ENCODE measurements at regions not wholly inside any gene's neighbourhood (a gene's known extent, or its start where the extent isn't known, plus 50 kb on each side); places are given as distances from the start of the nearest gene placed in this dataset.

DNA sequence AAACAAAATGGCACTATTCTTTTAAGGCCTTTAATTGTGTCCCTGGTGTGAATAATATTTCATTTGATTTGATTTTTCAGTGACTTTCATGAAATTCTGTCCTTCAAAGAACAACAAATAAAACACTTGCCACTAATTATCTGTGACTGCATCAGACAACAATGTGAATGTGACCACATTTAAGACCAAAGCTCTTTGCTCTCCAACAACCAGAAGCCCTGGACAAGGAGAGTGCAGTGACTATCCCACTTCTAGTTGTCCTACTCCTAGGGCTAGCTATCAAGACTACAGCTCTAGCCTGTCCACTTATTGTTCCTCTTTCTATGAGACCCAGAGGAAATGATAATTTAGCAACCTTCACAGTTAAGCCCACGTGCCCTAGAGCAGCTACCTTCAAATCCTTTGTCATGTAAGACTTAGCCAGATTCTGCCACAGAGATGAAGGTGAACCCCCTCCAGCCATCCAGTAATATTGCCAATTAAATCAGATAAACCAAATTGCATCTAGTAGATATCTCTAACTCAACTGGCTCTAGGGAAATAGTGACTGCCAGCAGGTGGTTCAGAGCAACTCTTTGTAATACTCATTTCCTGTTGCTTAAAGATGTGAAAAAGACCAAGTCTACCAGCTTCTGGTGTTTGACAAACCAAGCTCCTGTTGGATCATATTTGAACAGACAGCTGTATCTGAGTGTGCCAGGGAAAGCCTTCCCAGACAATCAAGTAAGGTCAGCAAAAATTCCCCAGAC is 142.6 kb upstream of the BLID start:
- Histone ChIP-seq H3K36me3 (ENCODE audit: control insufficient read depth, insufficient read depth, low read length) (no peaks in the 10 kb centered on the region), H3K4me1 (ENCODE audit: control insufficient read depth, insufficient read depth, low read length) (peaks cover 5% of the 10 kb centered on the region), H3K4me3 (ENCODE audit: low read depth, low read length) (no peak overlapping the region), H3K9ac (ENCODE audit: low read depth, low read length) (no peak overlapping the region), H3K27me3 (ENCODE audit: control insufficient read depth, insufficient read depth, low read length) (peaks cover 21% of the 10 kb centered on the region), H3K9me3 (ENCODE audit: control insufficient read depth, insufficient read depth, low read length) (no peaks in the 10 kb centered on the region)

DNA sequence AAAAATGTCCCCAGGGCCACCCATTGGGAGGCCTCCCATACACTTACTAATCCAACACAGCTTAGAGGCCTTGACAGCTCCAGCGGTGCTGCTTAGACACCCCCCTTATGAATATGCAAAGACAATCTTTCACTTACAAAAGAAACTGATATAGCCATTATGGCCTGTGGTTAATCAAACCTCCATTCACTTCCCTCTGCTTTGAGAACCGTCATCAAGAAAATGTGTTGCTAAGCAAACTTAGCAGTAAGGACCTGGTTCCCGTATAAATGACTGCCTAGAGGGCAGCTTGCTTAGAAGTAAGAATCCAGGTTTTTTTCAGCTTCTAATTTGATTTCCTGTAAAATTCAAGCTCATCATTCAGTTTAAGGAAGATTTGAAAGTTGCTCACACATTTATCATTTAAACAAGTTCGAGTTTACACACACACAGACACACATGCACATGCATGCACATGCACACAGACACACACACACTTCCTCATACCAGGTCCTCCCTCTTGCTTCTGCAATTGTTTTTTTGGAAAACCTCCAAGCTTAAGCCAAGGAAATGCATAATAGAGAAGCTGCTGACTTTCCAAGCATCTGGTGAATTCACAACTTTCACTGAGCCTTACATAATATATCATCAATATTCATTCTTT is 137.7 kb upstream of the BLID start:
- Histone ChIP-seq H3K4me3 (ENCODE audit: low read depth, low read length) (no peak overlapping the region), H3K9me3 (ENCODE audit: control insufficient read depth, insufficient read depth, low read length) (no peaks in the 10 kb centered on the region), H3K9ac (ENCODE audit: low read depth, low read length) (no peak overlapping the region), H3K27me3 (ENCODE audit: control insufficient read depth, insufficient read depth, low read length) (peaks cover 59% of the 10 kb centered on the region), H3K4me1 (ENCODE audit: control insufficient read depth, insufficient read depth, low read length) (peaks cover 7% of the 10 kb centered on the region), H3K36me3 (ENCODE audit: control insufficient read depth, insufficient read depth, low read length) (no peaks in the 10 kb centered on the region)

DNA sequence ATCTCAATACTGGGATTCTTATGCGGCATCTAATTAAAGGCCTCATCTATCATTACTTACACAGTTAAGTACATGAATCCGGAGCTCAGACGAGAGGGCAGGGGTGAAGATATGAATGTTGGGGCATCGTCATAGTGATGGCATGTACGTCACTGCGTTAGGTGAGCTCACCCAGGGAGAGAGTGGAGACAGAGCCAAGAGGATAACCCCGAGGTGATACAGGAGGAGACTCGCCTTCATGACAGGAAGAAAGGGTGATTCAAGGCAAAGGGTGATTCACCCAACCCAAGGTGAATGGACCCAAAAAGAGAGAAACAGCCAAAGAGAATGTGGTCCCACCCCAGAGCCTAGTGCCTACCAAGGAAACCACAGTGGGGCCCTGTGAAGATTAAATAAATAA is 132.9 kb upstream of the BLID start:
- Histone ChIP-seq H3K4me3 (ENCODE audit: low read depth, low read length) (no peak overlapping the region), H3K4me1 (ENCODE audit: control insufficient read depth, insufficient read depth, low read length) (peaks cover 5% of the 10 kb centered on the region), H3K36me3 (ENCODE audit: control insufficient read depth, insufficient read depth, low read length) (no peaks in the 10 kb centered on the region), H3K9me3 (ENCODE audit: control insufficient read depth, insufficient read depth, low read length) (no peaks in the 10 kb centered on the region), H3K9ac (ENCODE audit: low read depth, low read length) (no peak overlapping the region), H3K27me3 (ENCODE audit: control insufficient read depth, insufficient read depth, low read length) (peaks cover 40% of the 10 kb centered on the region)

DNA sequence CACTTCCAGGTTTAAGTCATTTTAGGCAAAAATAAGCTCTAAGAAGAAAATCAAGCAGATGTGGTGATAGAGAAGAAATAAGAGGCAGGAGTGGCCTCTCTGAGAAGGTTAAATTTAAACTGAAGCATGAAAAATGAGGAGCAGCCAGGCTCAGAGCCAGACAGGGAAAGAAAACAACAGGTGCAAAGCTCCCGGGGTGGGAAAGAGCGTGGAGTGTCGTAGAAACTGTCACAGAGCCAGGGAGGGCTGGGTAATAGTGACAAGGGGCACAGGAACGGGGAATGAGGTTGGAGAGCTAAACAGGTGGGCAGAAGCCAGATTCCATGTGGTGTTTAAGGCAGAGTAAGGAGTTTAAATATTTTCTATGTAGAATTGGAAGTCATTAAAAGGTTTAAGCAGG is 132.1 kb upstream of the BLID start:
- Histone ChIP-seq H3K36me3 (ENCODE audit: control insufficient read depth, insufficient read depth, low read length) (no peaks in the 10 kb centered on the region), H3K4me3 (ENCODE audit: low read depth, low read length) (no peak overlapping the region), H3K27me3 (ENCODE audit: control insufficient read depth, insufficient read depth, low read length) (peaks cover 35% of the 10 kb centered on the region), H3K9me3 (ENCODE audit: control insufficient read depth, insufficient read depth, low read length) (no peaks in the 10 kb centered on the region), H3K9ac (ENCODE audit: low read depth, low read length) (no peak overlapping the region), H3K4me1 (ENCODE audit: control insufficient read depth, insufficient read depth, low read length) (no peaks in the 10 kb centered on the region)

DNA sequence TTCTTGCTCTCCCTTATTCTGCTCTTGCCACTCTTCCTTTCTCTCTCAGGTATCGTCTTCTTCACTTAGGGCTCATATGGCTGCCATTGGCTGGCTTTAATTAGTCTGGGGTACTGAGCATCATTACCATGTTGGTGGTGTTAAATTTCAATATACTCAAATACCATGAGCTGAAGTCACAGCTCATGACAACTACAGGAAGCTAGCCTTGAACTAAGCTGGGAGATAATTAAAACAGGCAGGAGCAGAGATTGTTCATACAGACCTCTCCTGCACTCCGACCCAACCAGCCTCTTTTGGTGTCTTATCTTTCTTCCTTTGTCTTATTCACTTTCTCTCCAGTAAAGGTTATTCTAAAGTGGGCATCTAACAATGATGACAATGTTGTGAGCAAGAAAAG is 130.9 kb upstream of the BLID start:
- peaks cover 23% of the 10 kb centered on the region for H3K27me3 ChIP-seq (ENCODE audit: control insufficient read depth, insufficient read depth, low read length)
- no peaks in the 10 kb centered on the region for H3K36me3 ChIP-seq (ENCODE audit: control insufficient read depth, insufficient read depth, low read length)

DNA sequence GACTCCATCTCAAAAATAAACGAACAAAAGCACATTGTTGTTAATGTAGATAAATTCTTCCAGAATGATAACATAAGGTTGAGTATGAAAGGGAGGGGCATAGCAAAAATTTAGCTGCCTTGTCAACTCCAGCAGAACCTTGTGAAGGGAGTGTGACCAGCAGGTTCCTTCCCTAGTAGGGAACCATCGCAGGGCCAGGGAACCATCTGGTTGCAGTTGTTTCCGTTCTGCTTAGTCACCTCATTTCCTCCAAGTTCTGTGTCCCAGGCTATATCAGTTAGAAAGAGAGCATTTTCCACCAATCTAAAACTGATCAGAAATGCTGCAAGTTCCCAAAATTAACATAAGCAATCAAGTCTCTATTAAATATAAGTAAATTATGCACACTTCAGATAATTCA is 126.7 kb upstream of the BLID start:
- Histone ChIP-seq H3K4me1 (ENCODE audit: control insufficient read depth, insufficient read depth, low read length) (no peaks in the 10 kb centered on the region), H3K36me3 (ENCODE audit: control insufficient read depth, insufficient read depth, low read length) (no peaks in the 10 kb centered on the region), H3K27me3 (ENCODE audit: control insufficient read depth, insufficient read depth, low read length) (no peaks in the 10 kb centered on the region), H3K9ac (ENCODE audit: low read depth, low read length) (no peak overlapping the region), H3K4me3 (ENCODE audit: low read depth, low read length) (no peak overlapping the region), H3K9me3 (ENCODE audit: control insufficient read depth, insufficient read depth, low read length) (no peaks in the 10 kb centered on the region)

More for the DNA sequence above, 130.9 kb upstream of the BLID start:
- Histone ChIP-seq H3K9ac (ENCODE audit: low read depth, low read length) (no peak overlapping the region), H3K4me3 (ENCODE audit: low read depth, low read length) (no peak overlapping the region), H3K4me1 (ENCODE audit: control insufficient read depth, insufficient read depth, low read length) (no peaks in the 10 kb centered on the region), H3K9me3 (ENCODE audit: control insufficient read depth, insufficient read depth, low read length) (no peaks in the 10 kb centered on the region)

DNA sequence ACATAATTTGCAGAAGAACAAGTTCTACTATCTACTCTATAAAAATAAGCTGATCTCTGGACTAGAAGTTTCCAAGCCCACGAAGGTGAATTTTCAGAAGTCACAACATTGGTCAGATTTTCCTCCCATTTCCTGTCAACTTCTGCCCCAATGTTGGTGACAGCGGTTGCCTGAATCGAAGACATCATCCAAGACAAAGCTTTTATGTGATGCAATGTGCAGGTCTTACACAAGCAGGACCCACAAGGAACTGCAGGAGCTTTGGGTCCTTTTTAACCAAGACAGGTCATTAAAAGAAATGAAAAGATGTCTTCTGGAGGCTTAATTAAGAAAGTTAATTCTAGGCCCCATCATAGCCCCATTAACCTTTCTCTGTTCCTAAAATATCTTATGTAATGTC is 125.6 kb upstream of the BLID start:
- Histone ChIP-seq H3K9ac (ENCODE audit: low read depth, low read length) (no peak overlapping the region), H3K4me1 (ENCODE audit: control insufficient read depth, insufficient read depth, low read length) (no peaks in the 10 kb centered on the region), H3K36me3 (ENCODE audit: control insufficient read depth, insufficient read depth, low read length) (no peaks in the 10 kb centered on the region), H3K9me3 (ENCODE audit: control insufficient read depth, insufficient read depth, low read length) (no peaks in the 10 kb centered on the region), H3K4me3 (ENCODE audit: low read depth, low read length) (no peak overlapping the region), H3K27me3 (ENCODE audit: control insufficient read depth, insufficient read depth, low read length) (no peaks in the 10 kb centered on the region)

DNA sequence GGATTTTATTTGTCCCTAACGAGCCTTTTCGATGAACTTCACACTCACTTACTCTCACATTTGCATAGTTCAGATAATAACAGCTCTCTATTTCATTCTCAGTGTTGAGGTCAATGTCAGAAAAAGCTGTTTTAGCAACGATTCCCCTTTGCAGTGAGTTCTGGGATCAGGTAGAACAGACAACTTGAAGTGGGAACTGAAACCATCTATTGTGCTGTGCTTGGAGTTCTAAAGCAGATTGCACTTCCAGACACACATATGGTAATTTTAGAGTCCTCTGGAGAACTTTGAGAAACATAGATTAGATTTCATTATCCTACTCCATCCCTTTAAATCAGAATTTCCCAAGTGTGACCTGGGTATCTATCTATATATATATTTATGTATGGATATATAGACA is 124.6 kb upstream of the BLID start:
- Histone ChIP-seq H3K4me3 (ENCODE audit: low read depth, low read length) (no peak overlapping the region), H3K27me3 (ENCODE audit: control insufficient read depth, insufficient read depth, low read length) (no peaks in the 10 kb centered on the region)

DNA sequence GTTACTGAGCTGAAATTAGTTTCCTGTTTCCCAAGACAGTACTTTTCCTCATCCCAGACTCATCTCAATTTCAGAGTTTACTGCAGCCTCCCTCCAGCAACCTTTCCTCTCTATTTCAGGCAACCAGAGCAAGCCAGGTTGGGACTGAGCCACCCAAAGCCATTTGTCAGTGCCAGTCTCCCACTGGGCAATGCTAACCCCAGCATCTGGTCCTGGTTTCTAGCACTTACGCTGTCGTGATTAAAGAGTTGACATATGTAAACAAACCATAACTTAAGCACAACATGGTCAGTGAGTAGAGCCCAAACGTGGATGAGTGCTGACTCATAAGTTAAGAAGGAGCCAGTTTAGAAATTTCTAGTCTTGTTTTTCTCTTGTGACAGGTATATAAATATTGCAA is 119.6 kb upstream of the BLID start:
- no peaks in the 10 kb centered on the region for H3K9me3 ChIP-seq (ENCODE audit: control insufficient read depth, insufficient read depth, low read length)
- no peaks in the 10 kb centered on the region for H3K27me3 ChIP-seq (ENCODE audit: control insufficient read depth, insufficient read depth, low read length)
- no peak overlapping the region for H3K4me3 ChIP-seq (ENCODE audit: low read depth, low read length)
- H3K9ac ChIP-seq (ENCODE audit: low read depth, low read length), result no peak overlapping the region
- H3K36me3 ChIP-seq (ENCODE audit: control insufficient read depth, insufficient read depth, low read length), result no peaks in the 10 kb centered on the region
- no peaks in the 10 kb centered on the region for H3K4me1 ChIP-seq (ENCODE audit: control insufficient read depth, insufficient read depth, low read length)

More for the DNA sequence above, 124.6 kb upstream of the BLID start:
- Histone ChIP-seq H3K4me1 (ENCODE audit: control insufficient read depth, insufficient read depth, low read length) (no peaks in the 10 kb centered on the region), H3K36me3 (ENCODE audit: control insufficient read depth, insufficient read depth, low read length) (no peaks in the 10 kb centered on the region), H3K9ac (ENCODE audit: low read depth, low read length) (no peak overlapping the region), H3K9me3 (ENCODE audit: control insufficient read depth, insufficient read depth, low read length) (no peaks in the 10 kb centered on the region)

DNA sequence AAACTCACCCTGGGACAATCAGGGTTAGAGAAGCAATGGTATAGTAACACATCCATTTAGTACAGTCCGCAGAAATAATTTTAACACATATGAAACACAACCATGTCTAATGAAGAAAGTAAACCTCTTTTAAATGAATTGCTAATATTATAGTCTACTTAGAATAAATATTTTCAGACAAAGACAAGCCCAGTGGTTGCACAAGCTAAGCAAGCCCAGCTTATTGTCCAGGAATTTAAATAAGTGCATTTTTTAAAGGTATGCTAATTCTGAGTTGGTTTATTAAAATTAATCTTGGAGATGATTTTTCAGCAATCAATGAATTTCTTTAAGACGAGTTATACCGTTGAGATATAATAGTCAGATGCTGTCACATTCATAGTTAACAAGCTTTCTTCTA is 118.8 kb upstream of the BLID start:
- Histone ChIP-seq H3K27me3 (ENCODE audit: control insufficient read depth, insufficient read depth, low read length) (no peaks in the 10 kb centered on the region), H3K4me1 (ENCODE audit: control insufficient read depth, insufficient read depth, low read length) (peaks cover 2% of the 10 kb centered on the region), H3K9ac (ENCODE audit: low read depth, low read length) (no peak overlapping the region), H3K9me3 (ENCODE audit: control insufficient read depth, insufficient read depth, low read length) (no peaks in the 10 kb centered on the region), H3K36me3 (ENCODE audit: control insufficient read depth, insufficient read depth, low read length) (no peaks in the 10 kb centered on the region), H3K4me3 (ENCODE audit: low read depth, low read length) (no peak overlapping the region)

DNA sequence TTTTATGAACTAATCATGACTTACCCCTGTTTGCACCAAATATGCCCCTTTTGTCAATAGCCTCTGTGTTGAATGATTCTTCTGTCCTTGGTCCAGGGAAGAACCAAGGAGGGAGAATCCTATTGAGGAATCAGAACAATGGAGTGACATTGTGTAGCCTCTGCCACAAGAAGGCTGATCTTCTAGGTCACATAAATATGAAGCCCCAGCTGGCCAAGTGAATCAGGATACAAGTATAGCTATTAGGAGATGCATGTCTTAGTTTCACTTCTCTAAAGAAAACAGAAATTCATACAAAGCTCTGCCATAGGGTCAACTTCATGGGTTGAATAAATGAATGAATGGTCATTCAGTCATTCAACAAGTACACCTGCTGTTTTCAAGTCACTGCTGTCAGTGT is 118.2 kb upstream of the BLID start:
- Histone ChIP-seq H3K9ac (ENCODE audit: low read depth, low read length) (no peak overlapping the region), H3K27me3 (ENCODE audit: control insufficient read depth, insufficient read depth, low read length) (no peaks in the 10 kb centered on the region), H3K4me1 (ENCODE audit: control insufficient read depth, insufficient read depth, low read length) (peaks cover 7% of the 10 kb centered on the region), H3K36me3 (ENCODE audit: control insufficient read depth, insufficient read depth, low read length) (no peaks in the 10 kb centered on the region), H3K4me3 (ENCODE audit: low read depth, low read length) (no peak overlapping the region), H3K9me3 (ENCODE audit: control insufficient read depth, insufficient read depth, low read length) (no peaks in the 10 kb centered on the region)

DNA sequence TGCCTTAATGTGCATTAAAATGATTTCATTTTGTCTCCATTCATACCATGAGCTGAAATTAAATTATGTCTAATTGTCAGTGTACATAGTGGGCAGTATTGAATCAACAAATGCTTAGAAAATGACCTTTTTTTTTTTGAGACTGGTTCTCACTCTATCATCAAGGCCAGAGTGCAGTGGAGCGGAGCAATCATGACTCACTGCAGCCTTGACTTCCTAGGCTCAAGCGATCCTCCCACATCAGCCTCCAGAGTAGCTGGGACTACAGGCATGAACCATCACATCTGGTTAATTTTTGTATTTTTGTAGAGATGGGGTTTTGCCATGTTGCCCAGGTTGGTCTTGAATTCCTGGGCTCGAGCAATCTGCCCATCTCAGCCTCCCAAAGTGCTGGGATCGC is 117.0 kb upstream of the BLID start:
- no peak overlapping the region for H3K4me3 ChIP-seq (ENCODE audit: low read depth, low read length)
- H3K36me3 ChIP-seq (ENCODE audit: control insufficient read depth, insufficient read depth, low read length), result no peaks in the 10 kb centered on the region
- no peaks in the 10 kb centered on the region for H3K9me3 ChIP-seq (ENCODE audit: control insufficient read depth, insufficient read depth, low read length)
- H3K4me1 ChIP-seq (ENCODE audit: control insufficient read depth, insufficient read depth, low read length), result peaks cover 10% of the 10 kb centered on the region
- H3K27me3 ChIP-seq (ENCODE audit: control insufficient read depth, insufficient read depth, low read length), result no peaks in the 10 kb centered on the region
- no peak overlapping the region for H3K9ac ChIP-seq (ENCODE audit: low read depth, low read length)
